Esophagus squamous epithelium (tissue), 4 donors: ENCODE measurements at regions not wholly inside any gene's neighbourhood (a gene's known extent, or its start where the extent isn't known, plus 50 kb on each side); places are given as distances from the start of the nearest gene placed in this dataset.

Experiments
- CTCF ChIP-seq, 6 experiments: fragments of 450-650 bp in 4 of 6; fragments of 200-600 bp in 2 of 6; sonication (generic) in 2 of 6; IDR thresholded peaks; one replicate each; pipeline ENCODE4 v1.5.1; 2016 to 2019; ENCODE audit warnings: antibody characterized with exemption in 6 of 6, mild to moderate bottlenecking in 4 of 6, moderate library complexity in 4 of 6
- POLR2A ChIP-seq, 4 donors: fragments of 450-650 bp; IDR thresholded peaks; one replicate each; pipeline ENCODE4 v1.6.1; 2017; ENCODE audit warnings: antibody characterized with exemption in 4 of 4, mild to moderate bottlenecking in 4 of 4, moderate library complexity in 3 of 4

- TF ChIP-seq POLR2A (IDR thresholded peaks at IDR 0.05): no peak
- no peak for TF ChIP-seq CTCF (IDR thresholded peaks at IDR 0.05)
These were observed 298.6 kb upstream of the WWC1 start for GRCh38 chr5:167992868-167993267.
